RWPE2 (cell line): ENCODE measurements at regions not wholly inside any gene's neighbourhood (a gene's known extent, or its start where the extent isn't known, plus 50 kb on each side); places are given as distances from the start of the nearest gene placed in this dataset.

Experiments used
- ATAC-seq: fragments of 200-7000 bp; cut with Tn5 transposase; 3 replicates; pipeline ENCODE4 v1.9.1; 2021; ENCODE audit warnings: low read depth
- DNase-seq: peaks from one replicate; pipeline ENCODE4 v3.0.0-alpha.2; 2020; ENCODE audit warnings: low spot score
- H3K27ac ChIP-seq: fragments of 450-650 bp; 2 replicates; pipeline ENCODE4 v1.5.1; 2017; ENCODE audit warnings: mild to moderate bottlenecking; ENCODE audit not compliant: poor library complexity, severe bottlenecking
- H3K27me3 ChIP-seq: fragments of 250-450 bp; sonication (Bioruptor Pico); 2 replicates; pipeline ENCODE4 v1.5.1; 2021; ENCODE audit warnings: mild to moderate bottlenecking, moderate library complexity; ENCODE audit not compliant: insufficient read depth, poor library complexity, severe bottlenecking
- H3K36me3 ChIP-seq: fragments of 250-450 bp; sonication (Bioruptor Pico); 2 replicates; pipeline ENCODE4 v1.5.1; 2020; ENCODE audit warnings: low read depth, mild to moderate bottlenecking, moderate library complexity
- H3K4me1 ChIP-seq: fragments of 250-450 bp; sonication (Bioruptor Pico); 2 replicates; pipeline ENCODE4 v1.5.1; 2021; ENCODE audit warnings: mild to moderate bottlenecking, moderate library complexity; ENCODE audit not compliant: insufficient read depth, poor library complexity, severe bottlenecking
- H3K4me3 ChIP-seq: fragments of 250-450 bp; sonication (Bioruptor Pico); 2 replicates; pipeline ENCODE4 v1.5.1; 2021; ENCODE audit warnings: mild to moderate bottlenecking, moderate library complexity; ENCODE audit not compliant: severe bottlenecking
- H3K9me3 ChIP-seq: fragments of 250-450 bp; sonication (Bioruptor Pico); 2 replicates; pipeline ENCODE4 v1.5.1; 2021; ENCODE audit warnings: mild to moderate bottlenecking, moderate library complexity; ENCODE audit not compliant: severe bottlenecking
- TF ChIP-seq, protein P1 (sequence below): fragments of 450-650 bp; IDR thresholded peaks from one replicate; pipeline ENCODE4 v1.5.1; 2017; ENCODE audit warnings: mild to moderate bottlenecking, moderate library complexity; ENCODE audit not compliant: poor library complexity, severe bottlenecking

DNA sequence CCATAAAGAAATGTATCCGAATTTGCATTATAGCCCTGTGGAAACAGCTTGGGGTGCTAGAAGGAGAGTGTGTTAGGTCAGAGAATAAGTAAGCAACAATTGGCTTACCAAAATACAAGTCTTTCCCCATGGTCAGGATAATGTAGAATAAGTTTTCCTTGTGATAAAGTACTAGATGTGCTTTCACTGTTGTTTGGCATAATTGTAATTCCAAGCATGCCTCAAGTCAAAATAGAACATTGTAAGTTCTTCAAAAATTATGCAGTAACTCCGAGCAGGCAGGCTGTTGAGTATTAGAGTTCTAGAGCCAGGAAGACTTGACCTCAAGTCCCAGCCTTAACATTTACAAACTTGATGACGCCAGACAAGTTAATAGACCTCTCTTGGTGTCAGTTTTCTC lies 242.0 kb downstream of the TUSC7 start:
- no peak overlapping the region for H3K27ac ChIP-seq
- no peaks in the 10 kb centered on the region for H3K36me3 ChIP-seq
- TF ChIP-seq, protein P1, sequence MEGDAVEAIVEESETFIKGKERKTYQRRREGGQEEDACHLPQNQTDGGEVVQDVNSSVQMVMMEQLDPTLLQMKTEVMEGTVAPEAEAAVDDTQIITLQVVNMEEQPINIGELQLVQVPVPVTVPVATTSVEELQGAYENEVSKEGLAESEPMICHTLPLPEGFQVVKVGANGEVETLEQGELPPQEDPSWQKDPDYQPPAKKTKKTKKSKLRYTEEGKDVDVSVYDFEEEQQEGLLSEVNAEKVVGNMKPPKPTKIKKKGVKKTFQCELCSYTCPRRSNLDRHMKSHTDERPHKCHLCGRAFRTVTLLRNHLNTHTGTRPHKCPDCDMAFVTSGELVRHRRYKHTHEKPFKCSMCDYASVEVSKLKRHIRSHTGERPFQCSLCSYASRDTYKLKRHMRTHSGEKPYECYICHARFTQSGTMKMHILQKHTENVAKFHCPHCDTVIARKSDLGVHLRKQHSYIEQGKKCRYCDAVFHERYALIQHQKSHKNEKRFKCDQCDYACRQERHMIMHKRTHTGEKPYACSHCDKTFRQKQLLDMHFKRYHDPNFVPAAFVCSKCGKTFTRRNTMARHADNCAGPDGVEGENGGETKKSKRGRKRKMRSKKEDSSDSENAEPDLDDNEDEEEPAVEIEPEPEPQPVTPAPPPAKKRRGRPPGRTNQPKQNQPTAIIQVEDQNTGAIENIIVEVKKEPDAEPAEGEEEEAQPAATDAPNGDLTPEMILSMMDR = no peak
- no peaks in the 10 kb centered on the region for H3K9me3 ChIP-seq
- H3K27me3 ChIP-seq = no peaks in the 10 kb centered on the region
- no peak for DNase-seq
- H3K4me1 ChIP-seq = no peaks in the 10 kb centered on the region
- no peak overlapping the region for H3K4me3 ChIP-seq
- ATAC-seq = no peak

DNA sequence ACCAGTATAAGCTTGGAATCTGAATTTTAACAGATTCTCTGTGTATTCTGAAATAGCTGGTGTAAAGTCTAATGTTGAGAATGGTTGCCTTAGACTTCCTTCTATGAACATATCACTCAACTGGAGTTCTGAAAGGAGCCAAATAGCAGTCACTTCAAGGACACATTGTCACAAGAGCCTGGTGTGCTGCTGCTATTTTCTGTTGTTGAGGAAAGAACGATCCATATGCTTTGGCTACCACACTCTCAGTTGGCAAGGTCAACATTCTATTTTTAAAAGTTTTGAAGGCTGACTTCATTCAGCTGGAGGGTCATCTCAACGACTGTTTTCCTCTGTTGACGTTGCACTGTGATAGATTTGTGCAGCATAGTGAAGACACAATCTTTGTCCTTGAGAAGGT lies 248.7 kb downstream of the TUSC7 start:
- no peak for DNase-seq
- Histone ChIP-seq H3K36me3 (no peaks in the 10 kb centered on the region), H3K27me3 (no peaks in the 10 kb centered on the region), H3K9me3 (no peaks in the 10 kb centered on the region), H3K27ac (no peak overlapping the region), H3K4me1 (no peaks in the 10 kb centered on the region), H3K4me3 (no peak overlapping the region)
- ATAC-seq = no peak
- TF ChIP-seq, protein P1 = no peak

DNA sequence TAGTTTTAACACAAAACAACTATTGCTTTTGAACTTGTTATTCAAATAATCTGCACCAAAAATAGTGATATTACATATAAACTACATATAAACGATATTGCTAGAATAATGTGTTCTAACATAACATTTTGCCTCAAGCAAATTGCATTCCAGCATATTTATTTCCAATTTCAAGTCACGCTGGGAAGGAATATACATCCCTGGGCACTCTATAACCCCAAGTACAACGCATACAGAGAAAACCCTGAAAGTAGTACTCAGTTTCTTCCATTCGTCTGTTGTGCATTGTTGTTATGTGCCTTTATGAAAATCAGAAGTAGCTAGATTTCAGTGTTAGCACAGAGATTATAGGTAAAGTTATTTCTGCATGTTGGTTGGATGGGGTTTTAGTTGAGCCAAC lies 251.5 kb downstream of the TUSC7 start:
- no peak for DNase-seq
- ATAC-seq = no peak
- TF ChIP-seq, protein P1 = no peak
- Histone ChIP-seq H3K9me3 (no peaks in the 10 kb centered on the region), H3K27ac (no peak overlapping the region), H3K4me1 (no peaks in the 10 kb centered on the region), H3K36me3 (no peaks in the 10 kb centered on the region), H3K27me3 (no peaks in the 10 kb centered on the region), H3K4me3 (no peak overlapping the region)

DNA sequence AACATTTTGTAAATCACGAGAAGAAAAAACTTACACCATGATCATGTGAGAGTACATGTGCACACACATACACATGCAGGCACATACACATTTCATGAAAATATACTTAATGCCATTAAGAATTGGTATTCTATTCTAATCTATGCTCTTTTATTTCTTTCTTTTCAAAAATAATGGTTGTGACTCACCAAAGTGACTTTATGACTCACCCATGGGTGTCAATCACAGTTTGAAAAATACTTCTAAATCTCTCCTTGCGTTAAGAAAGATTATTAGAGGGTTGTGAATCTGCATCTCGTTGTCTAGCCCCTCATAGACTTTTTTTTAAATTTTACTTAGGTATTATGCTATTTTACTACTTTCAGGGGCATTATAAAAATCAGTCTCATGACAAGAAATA lies 254.2 kb downstream of the TUSC7 start:
- Histone ChIP-seq H3K4me1 (no peaks in the 10 kb centered on the region), H3K36me3 (no peaks in the 10 kb centered on the region)
- DNase-seq = no peak

DNA sequence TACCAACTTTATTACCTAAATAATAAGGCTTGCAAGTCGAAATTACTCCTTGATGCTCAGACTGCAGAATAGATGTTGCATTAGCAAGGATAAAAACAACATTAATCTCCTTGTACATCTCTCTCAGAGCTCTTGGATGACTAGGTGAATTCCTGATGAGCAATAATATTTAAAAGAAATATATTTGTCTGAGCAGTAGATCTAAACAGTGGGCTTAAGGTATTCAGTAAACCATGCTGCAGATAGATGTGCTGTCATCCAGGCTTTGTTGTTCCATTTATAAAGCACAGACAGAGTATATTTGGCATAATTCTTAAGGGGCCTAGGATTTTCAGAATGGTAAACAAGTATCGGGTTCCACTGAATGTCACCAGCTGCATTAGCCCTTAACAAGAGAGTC lies 257.1 kb downstream of the TUSC7 start:
- DNase-seq (no peak), ATAC-seq (no peak)
- no peaks in the 10 kb centered on the region for H3K9me3 ChIP-seq
- H3K27ac ChIP-seq = no peak overlapping the region
- no peaks in the 10 kb centered on the region for H3K27me3 ChIP-seq
- no peaks in the 10 kb centered on the region for H3K36me3 ChIP-seq
- TF ChIP-seq, protein P1 = no peak
- H3K4me1 ChIP-seq = no peaks in the 10 kb centered on the region
- no peak overlapping the region for H3K4me3 ChIP-seq

More for the DNA sequence above, 254.2 kb downstream of the TUSC7 start:
- Histone ChIP-seq H3K9me3 (no peaks in the 10 kb centered on the region), H3K27me3 (no peaks in the 10 kb centered on the region), H3K4me3 (no peak overlapping the region), H3K27ac (no peak overlapping the region)
- TF ChIP-seq, protein P1 = no peak
- ATAC-seq = no peak
